BLaER1 (cell line): ENCODE measurements at regions not wholly inside any gene's neighbourhood (a gene's known extent, or its start where the extent isn't known, plus 50 kb on each side); places are given as distances from the start of the nearest gene placed in this dataset.

Experiments
- H3K27ac ChIP-seq: shearing (Covaris generic); formaldehyde crosslinking; 2 replicates; pipeline ENCODE4 v1.8.1; 2022
- H3K27me3 ChIP-seq: shearing (Covaris generic); formaldehyde crosslinking; 2 replicates; pipeline ENCODE4 v1.8.1; 2022
- H3K36me3 ChIP-seq: shearing (Covaris generic); formaldehyde crosslinking; 2 replicates; pipeline ENCODE4 v1.8.1; 2022
- H3K4me1 ChIP-seq: shearing (Covaris generic); formaldehyde crosslinking; 2 replicates; pipeline ENCODE4 v1.8.1; 2022
- H3K4me2 ChIP-seq: shearing (Covaris generic); formaldehyde crosslinking; 2 replicates; pipeline ENCODE4 v1.8.1; 2022
- H3K4me3 ChIP-seq: shearing (Covaris generic); formaldehyde crosslinking; 2 replicates; pipeline ENCODE4 v1.8.1; 2022
- H3K9ac ChIP-seq: shearing (Covaris generic); formaldehyde crosslinking; 2 replicates; pipeline ENCODE4 v1.8.1; 2022
- H3K9me3 ChIP-seq: shearing (Covaris generic); formaldehyde crosslinking; 2 replicates; pipeline ENCODE4 v1.8.1; 2022
- H4K20me1 ChIP-seq: shearing (Covaris generic); formaldehyde crosslinking; 2 replicates; pipeline ENCODE4 v1.8.1; 2022
- Cebpa-rat ChIP-seq: shearing (Covaris generic); IDR thresholded peaks from 2 replicates; pipeline ENCODE4 v1.8.1; 2022

DNA sequence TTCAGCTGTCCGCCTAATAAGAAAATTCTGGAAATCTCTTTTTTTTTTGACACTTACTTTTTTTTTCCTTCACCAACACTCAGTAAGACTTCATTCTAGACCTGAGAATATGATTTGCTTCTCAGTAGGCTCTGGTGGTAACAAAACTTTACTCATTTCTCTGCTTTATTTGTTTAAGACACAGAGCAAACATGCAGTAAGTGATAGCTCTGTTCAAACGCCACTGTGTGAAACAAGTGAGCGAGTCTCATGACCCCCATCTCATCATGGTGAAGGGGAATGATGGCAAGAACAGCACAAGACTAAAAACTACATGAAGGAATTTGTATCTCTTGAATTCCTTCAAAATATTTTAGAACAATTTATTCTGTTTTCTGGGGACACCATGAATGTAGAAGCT, 541.6 kb upstream of the POU3F2 start:
- Histone ChIP-seq H3K4me3 (no peak overlapping the region), H3K9me3 (no peaks in the 10 kb centered on the region), H3K4me1 (no peaks in the 10 kb centered on the region), H3K9ac (no peak overlapping the region), H4K20me1 (no peaks in the 10 kb centered on the region), H3K27ac (no peak overlapping the region), H3K4me2 (no peak overlapping the region), H3K27me3 (no peaks in the 10 kb centered on the region), H3K36me3 (no peaks in the 10 kb centered on the region)
- no peak for TF ChIP-seq Cebpa-rat

DNA sequence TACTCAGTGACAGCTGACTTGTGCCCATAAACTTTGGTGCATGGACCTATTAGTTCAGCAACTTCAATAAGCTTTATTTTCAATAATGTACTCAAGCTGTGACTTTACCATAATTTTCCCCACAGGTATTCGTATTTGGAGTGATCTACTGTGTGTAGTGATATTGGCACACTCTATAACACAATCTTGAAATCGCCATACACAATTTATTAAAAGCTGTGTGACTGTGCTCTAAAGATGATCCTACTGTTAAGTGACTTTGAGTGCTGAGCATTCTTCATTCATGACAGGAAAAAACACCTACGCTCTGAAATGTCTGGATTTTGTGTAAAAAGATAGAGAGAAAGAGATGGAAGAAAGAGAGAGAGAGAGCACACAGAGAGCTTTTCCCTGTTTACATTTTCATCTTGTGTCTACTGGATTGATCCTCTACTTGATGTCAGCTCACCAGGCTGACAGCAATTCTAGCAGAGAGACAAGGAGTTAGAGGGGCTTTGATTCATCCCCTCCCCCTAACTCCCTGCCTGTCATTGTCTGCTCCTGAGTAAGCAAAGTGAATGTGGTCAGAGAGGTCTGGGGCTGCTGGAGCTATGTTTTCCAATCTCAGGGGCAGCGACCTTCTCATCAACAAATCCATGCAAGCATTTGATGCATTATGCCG, 538.7 kb upstream of the POU3F2 start:
- Histone ChIP-seq H3K27ac (no peak overlapping the region), H3K4me2 (no peak overlapping the region), H3K27me3 (no peaks in the 10 kb centered on the region), H3K9me3 (no peaks in the 10 kb centered on the region), H3K9ac (no peak overlapping the region), H3K36me3 (no peaks in the 10 kb centered on the region), H3K4me3 (no peak overlapping the region), H3K4me1 (no peaks in the 10 kb centered on the region), H4K20me1 (no peaks in the 10 kb centered on the region)
- no peak for TF ChIP-seq Cebpa-rat

DNA sequence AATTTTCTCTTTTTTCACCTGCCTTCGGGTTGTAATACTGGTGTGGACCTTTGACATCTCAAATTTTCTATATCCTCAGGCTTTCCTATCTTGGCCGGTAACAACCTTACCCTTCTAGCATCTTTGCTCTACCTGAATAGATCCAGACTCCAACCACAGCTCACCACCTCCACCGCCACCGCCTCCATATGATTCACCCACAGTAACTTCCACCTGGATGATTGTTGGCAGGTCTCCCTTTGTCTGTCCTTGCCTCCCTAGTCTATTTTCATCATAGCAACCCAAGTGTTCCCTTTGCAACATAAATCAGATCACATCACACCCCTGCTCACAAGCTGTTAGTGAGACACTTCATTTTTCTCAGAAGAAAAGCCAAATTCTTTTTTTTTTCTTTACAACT, 525.8 kb upstream of the POU3F2 start:
- no peaks in the 10 kb centered on the region for H3K36me3 ChIP-seq
- H3K4me2 ChIP-seq = no peak overlapping the region
- no peak for TF ChIP-seq Cebpa-rat
- H3K9ac ChIP-seq = no peak overlapping the region
- no peak overlapping the region for H3K4me3 ChIP-seq
- no peak overlapping the region for H3K27ac ChIP-seq
- H3K27me3 ChIP-seq = no peaks in the 10 kb centered on the region
- no peaks in the 10 kb centered on the region for H3K4me1 ChIP-seq
- no peaks in the 10 kb centered on the region for H4K20me1 ChIP-seq
- H3K9me3 ChIP-seq = no peaks in the 10 kb centered on the region

DNA sequence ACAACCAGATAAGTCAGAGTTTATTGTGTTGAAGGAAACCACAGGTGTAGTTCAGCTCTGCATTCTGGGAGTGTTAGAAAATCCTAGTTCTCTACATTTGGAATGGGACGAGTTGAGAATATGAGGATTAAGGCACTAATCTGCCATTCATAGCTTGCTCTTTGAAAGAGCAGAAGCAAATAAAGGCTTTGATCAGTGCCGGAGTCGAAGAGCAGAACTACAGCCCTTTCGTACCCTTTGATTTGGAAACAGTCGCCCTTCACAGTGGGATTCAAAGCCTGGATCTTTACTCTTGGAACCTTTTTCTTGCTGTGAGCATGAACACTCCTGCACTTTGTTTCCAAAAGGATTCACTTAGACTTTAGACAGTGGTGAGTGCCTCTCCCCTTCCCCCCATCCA, 523.9 kb upstream of the POU3F2 start:
- no peaks in the 10 kb centered on the region for H4K20me1 ChIP-seq
- H3K4me1 ChIP-seq = no peaks in the 10 kb centered on the region
- H3K27ac ChIP-seq = no peak overlapping the region
- no peak overlapping the region for H3K9ac ChIP-seq
- no peaks in the 10 kb centered on the region for H3K27me3 ChIP-seq
- no peak overlapping the region for H3K4me3 ChIP-seq
- H3K36me3 ChIP-seq = no peaks in the 10 kb centered on the region
- TF ChIP-seq Cebpa-rat = no peak
- no peaks in the 10 kb centered on the region for H3K9me3 ChIP-seq
- H3K4me2 ChIP-seq = no peak overlapping the region

DNA sequence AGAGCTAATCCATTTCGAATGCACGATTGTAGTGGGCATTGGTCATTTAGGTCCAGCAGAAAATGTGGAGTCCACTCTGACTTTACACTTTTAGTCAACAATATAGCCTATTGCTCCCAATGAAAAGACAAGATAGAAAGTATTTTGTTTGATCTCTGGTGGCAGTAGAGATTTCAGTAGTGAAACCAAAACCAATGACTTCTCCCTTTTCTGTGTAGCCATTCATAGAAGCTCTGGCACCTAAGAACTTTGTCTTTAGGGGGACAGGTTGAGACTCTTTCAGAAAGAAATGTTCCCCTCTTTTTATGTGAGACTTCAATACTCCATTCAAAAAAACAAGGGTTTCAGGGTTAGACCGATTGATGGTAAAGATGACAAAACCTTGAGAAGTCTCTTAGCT, 510.8 kb upstream of the POU3F2 start:
- Histone ChIP-seq H3K9me3 (no peaks in the 10 kb centered on the region), H3K9ac (no peak overlapping the region), H4K20me1 (no peaks in the 10 kb centered on the region), H3K36me3 (no peaks in the 10 kb centered on the region), H3K4me1 (no peaks in the 10 kb centered on the region), H3K4me3 (no peak overlapping the region), H3K4me2 (no peak overlapping the region), H3K27ac (no peak overlapping the region), H3K27me3 (no peaks in the 10 kb centered on the region)
- TF ChIP-seq Cebpa-rat = no peak

DNA sequence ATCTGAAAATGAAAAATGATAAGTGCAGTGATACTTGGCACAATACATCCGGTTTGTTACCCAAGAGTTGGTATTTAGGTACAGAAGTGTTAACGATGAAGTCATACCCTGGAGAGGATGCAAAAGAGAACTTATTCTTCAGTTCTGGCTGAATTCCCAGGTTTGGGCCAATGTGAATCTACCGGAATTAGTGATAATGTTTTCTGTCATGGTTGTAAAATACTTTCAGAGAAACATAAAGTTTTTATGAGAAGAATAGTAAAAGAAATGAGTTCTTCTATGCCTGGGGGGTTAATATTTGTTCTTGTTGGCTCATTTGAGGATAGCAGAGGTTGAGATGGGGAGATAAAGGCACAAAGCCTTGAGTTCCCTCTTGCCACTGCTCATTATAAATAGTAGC, 509.9 kb upstream of the POU3F2 start:
- Histone ChIP-seq H3K4me1 (no peaks in the 10 kb centered on the region), H3K27me3 (no peaks in the 10 kb centered on the region), H3K9me3 (no peaks in the 10 kb centered on the region), H3K9ac (no peak overlapping the region), H3K4me2 (no peak overlapping the region), H4K20me1 (no peaks in the 10 kb centered on the region), H3K27ac (no peak overlapping the region), H3K36me3 (no peaks in the 10 kb centered on the region), H3K4me3 (no peak overlapping the region)
- TF ChIP-seq Cebpa-rat = no peak

DNA sequence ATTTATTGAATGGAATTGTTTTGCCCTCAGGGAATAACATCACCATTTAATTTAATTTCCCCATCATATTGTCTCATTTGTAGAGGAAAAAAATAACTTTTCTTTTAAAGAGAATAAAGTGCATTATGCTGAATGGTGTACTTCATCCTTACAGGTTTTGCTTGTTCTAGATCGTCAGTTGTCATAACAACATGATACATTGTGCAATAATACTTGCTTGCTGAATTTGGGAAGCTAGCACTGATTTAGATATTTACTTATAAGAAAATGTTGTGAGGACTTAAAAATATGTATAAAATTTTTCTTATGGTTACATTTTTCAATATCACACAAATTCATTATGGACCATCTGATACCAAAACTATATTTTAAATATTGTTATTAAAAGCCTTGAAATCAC, 509.0 kb upstream of the POU3F2 start:
- H3K9me3 ChIP-seq = no peaks in the 10 kb centered on the region
- no peaks in the 10 kb centered on the region for H3K36me3 ChIP-seq
- no peaks in the 10 kb centered on the region for H3K27me3 ChIP-seq
- H3K27ac ChIP-seq = no peak overlapping the region
- no peaks in the 10 kb centered on the region for H3K4me1 ChIP-seq
- no peaks in the 10 kb centered on the region for H4K20me1 ChIP-seq
- H3K9ac ChIP-seq = no peak overlapping the region
- H3K4me2 ChIP-seq = no peak overlapping the region
- TF ChIP-seq Cebpa-rat = no peak
- no peak overlapping the region for H3K4me3 ChIP-seq

DNA sequence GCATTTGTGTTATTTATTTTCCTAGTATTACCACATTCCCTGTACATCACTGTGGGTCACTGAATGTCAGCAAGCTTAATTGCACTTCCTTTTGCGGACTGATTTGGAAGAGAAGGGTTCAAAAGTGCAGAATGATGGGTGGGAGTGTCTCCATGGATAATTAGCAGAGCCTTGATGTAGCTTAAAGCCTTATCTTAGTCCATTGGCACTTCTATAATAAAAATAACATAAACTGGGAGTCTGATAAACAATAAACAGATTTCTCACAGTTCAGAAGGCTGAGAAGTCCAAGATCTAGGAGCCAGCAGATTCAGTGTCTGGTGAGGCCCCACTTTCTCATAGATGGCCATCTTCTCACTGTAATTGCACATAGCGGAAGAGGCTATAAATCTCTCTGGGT, 501.1 kb upstream of the POU3F2 start:
- H4K20me1 ChIP-seq = no peaks in the 10 kb centered on the region
- H3K9ac ChIP-seq = no peak overlapping the region
- H3K9me3 ChIP-seq = no peaks in the 10 kb centered on the region
- no peak overlapping the region for H3K27ac ChIP-seq
- H3K36me3 ChIP-seq = no peaks in the 10 kb centered on the region
- H3K4me2 ChIP-seq = no peak overlapping the region
- no peaks in the 10 kb centered on the region for H3K27me3 ChIP-seq
- H3K4me1 ChIP-seq = no peaks in the 10 kb centered on the region
- no peak overlapping the region for H3K4me3 ChIP-seq
- TF ChIP-seq Cebpa-rat = no peak

DNA sequence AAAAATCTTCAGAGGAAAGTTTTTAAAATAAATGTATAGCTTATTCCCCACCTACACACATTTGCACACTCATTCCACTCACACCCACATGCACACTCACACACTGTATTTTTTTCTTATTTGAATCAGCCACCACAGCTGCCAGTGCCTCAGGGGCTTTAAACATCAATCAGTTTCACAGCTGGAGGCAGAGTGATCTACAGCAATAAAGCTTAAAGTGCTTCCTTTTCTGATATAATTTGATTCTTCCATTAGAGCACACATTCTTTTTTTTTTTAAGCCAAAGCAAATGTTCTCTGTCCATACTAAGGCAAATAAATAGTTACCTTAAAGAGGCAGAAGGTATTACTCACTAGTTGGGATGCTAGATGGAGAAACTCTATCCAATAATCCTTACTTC, 498.8 kb upstream of the POU3F2 start:
- no peak overlapping the region for H3K4me2 ChIP-seq
- H3K36me3 ChIP-seq = no peaks in the 10 kb centered on the region
- no peaks in the 10 kb centered on the region for H3K4me1 ChIP-seq
- H3K27ac ChIP-seq = no peak overlapping the region
- H4K20me1 ChIP-seq = no peaks in the 10 kb centered on the region
- no peak overlapping the region for H3K4me3 ChIP-seq
- H3K9ac ChIP-seq = no peak overlapping the region
- H3K27me3 ChIP-seq = no peaks in the 10 kb centered on the region
- no peaks in the 10 kb centered on the region for H3K9me3 ChIP-seq
- TF ChIP-seq Cebpa-rat = no peak

DNA sequence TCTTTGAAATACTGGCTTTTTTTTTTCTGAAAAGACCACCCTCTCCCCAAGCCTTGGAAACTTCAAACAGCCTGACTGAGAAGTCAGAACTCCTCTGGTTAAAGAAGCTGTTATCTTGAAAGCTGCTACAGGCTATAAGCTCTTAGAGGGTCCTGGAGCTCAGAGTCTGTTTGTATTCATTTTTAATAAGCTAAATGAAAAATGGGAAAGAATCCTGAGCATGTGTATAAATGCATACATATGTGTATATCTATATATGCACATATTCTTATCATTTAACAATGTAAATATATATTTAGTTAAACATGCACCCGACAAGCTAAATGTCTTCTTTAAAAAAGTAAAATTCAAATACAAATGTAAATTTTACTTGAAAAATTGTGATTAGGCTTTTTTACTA, 494.9 kb upstream of the POU3F2 start:
- H3K9me3 ChIP-seq = no peaks in the 10 kb centered on the region
- H3K4me1 ChIP-seq = no peaks in the 10 kb centered on the region
- no peaks in the 10 kb centered on the region for H4K20me1 ChIP-seq
- no peaks in the 10 kb centered on the region for H3K27me3 ChIP-seq
- no peak overlapping the region for H3K4me3 ChIP-seq
- H3K36me3 ChIP-seq = no peaks in the 10 kb centered on the region
- no peak overlapping the region for H3K27ac ChIP-seq
- no peak overlapping the region for H3K9ac ChIP-seq
- no peak overlapping the region for H3K4me2 ChIP-seq
- no peak for TF ChIP-seq Cebpa-rat

DNA sequence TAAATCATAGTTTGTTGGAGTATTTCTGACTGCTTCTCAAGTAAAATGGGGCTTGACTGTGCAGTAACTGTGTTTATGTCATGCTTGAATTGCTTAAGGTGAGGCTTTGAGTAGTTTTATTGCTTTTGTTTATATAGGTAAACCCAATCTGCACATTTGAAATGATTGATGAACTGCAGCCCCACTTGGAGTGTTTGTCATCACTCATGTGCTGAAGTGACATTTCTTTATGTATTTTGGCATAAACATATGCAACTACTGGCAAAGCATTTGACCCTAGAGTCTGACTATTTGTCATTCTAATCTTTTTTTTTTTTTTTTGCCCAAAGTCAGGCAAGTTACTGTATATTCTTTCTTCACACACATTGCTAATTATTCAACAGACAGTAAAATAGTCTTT, 491.4 kb upstream of the POU3F2 start:
- H3K4me1 ChIP-seq = no peaks in the 10 kb centered on the region
- H3K27me3 ChIP-seq = no peaks in the 10 kb centered on the region
- no peaks in the 10 kb centered on the region for H3K9me3 ChIP-seq
- H4K20me1 ChIP-seq = no peaks in the 10 kb centered on the region
- H3K9ac ChIP-seq = no peak overlapping the region
- no peaks in the 10 kb centered on the region for H3K36me3 ChIP-seq
- TF ChIP-seq Cebpa-rat = no peak
- H3K27ac ChIP-seq = no peak overlapping the region
- H3K4me3 ChIP-seq = no peak overlapping the region
- H3K4me2 ChIP-seq = no peak overlapping the region
